ENCODE measurements at regions not wholly inside any gene's neighbourhood (a gene's known extent, or its start where the extent isn't known, plus 50 kb on each side); places are given as distances from the start of the nearest gene placed in this dataset.

DNA sequence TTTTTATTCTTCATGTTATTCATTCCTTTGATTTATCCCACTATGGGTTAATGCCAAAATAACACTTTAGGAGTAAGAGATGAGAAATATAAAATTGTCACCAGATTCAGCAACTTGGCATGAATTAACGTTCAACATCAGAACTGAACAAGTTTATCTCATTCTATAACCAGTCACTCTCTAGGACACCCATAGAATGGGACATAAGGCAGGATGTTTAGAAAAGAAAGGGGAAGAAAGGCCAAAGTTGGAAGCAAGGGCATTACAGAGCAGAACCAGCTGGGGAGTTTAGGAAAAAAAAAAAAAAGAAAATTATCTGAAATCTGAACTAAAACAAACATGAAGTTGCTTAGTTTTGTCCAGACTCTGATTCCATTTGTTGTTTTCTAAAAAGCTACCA lies 211.0 kb downstream of the PMAIP1 start:
- no peak for DNase-seq (ENCODE audit: low read depth in 1 of 2, low spot score in 1 of 2)
- no peak for TF ChIP-seq JUND (IDR thresholded peaks at IDR 0.05; ENCODE audit: low read depth)
- in situ Hi-C loops (cut with HindIII; ENCODE audit: low pct_unique_long_range_greater_than_20kb, low sequenced_read_pairs): no loop called here

DNA sequence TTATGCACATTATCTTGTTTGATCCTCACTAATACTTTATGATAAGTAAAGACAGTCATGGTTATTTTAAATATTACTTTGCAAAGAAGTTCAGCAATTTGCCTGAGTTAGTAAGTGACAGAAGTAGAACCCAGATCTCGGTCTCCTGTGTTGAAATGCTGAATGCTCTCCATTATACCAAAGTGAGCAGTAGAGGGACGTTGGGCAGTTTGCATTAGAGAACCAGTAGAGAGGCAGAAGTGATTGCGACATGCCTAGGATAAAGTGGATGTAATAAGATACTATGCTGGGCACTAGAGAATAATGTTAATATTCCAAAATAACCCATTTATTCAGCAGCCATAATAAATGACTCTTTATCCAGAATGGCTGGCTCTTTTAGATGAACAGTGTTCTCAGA lies 201.0 kb downstream of the PMAIP1 start:
- no peak for TF ChIP-seq JUND (IDR thresholded peaks at IDR 0.05; ENCODE audit: low read depth)
- in situ Hi-C loops (cut with HindIII; ENCODE audit: low pct_unique_long_range_greater_than_20kb, low sequenced_read_pairs): no loop called here

DNA sequence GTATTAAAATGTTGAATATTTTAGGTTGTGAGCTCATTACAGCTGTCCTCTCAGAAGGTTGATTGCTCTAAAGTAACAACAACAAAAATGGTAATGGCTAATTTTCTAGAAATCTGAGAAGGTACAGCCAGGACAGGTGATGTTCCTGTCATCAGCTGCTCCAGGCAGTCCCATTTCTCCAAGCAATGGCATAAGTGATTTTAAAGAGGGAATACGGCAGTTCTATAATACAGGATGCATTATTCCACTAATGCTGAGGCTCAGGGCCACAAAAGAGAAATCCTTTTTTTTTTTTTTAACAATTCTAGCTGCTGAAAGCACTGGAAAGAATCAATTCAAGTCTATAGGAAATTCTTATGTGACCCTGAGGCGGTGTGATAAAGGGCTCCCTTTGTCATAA lies 199.9 kb downstream of the PMAIP1 start:
- no peak for DNase-seq (ENCODE audit: low read depth in 1 of 2, low spot score in 1 of 2)
- no peak for TF ChIP-seq JUND (IDR thresholded peaks at IDR 0.05; ENCODE audit: low read depth)
- in situ Hi-C loops (cut with HindIII; ENCODE audit: low pct_unique_long_range_greater_than_20kb, low sequenced_read_pairs): no loop called here

More for the DNA sequence above, 201.0 kb downstream of the PMAIP1 start:
- DNase-seq (ENCODE audit: low read depth in 1 of 2, low spot score in 1 of 2): no peak

DNA sequence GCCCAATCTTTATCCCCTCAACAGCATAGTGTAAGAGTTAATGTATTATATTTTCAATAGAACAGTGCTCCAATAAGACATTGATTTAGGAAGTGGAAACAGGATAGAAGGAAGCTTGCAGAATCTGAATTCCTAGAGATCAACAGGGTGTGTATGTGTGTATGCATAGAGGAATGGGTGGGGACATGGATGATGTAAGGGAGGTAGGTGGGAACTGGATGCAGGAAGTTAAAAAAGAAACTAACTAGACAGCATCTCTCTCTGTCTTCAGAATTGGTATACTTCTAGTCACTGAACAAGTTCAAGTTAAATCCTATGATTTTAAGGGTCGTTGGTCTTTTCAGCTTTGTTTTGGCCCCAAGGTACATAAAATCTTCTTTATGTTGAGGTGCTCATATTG lies 196.6 kb downstream of the PMAIP1 start:
- no peak for DNase-seq (ENCODE audit: low read depth in 1 of 2, low spot score in 1 of 2)
- in situ Hi-C loops (cut with HindIII; ENCODE audit: low pct_unique_long_range_greater_than_20kb, low sequenced_read_pairs): no loop called here
- TF ChIP-seq JUND (IDR thresholded peaks at IDR 0.05; ENCODE audit: low read depth): no peak

DNA sequence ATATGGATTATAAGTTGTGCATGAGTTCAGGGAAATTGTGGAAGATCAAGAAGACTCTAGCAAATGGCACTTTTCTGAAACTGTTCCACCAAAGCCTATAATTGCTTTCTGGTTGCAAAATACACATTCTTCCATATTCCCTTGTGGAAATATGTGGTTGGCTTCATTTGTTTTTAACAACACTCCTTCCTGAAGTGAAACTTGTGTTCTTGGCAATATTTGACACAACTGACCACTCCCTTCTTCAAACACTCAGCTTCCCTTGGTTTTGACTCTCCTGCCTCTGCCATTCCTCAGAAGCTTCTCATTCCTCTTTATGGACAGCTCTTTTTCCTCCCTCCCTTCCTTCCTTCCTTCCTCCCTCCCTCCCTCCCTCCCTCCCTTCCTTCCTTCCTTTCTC lies 192.3 kb downstream of the PMAIP1 start:
- no peak for DNase-seq (ENCODE audit: low read depth in 1 of 2, low spot score in 1 of 2)
- no peak for TF ChIP-seq JUND (IDR thresholded peaks at IDR 0.05; ENCODE audit: low read depth)
- in situ Hi-C loops (cut with HindIII; ENCODE audit: low pct_unique_long_range_greater_than_20kb, low sequenced_read_pairs): no loop called here

DNA sequence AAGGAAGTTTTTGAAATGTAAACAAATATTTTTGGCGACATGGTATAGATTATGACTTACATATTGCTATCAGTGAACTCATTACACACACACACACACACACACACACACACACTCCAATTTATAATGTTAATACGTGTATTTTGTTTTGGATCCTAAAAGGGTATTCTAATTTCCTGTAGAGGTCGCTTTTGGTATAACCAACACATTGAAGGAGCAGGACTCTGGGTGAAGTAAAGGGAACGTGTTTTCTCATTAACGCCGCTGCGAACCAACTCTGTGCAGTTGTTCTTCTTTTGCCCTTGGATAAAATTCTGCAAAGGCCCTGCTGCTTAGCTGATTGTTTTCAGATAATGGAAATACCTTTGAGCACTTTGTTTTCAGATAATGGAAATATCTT lies 190.4 kb downstream of the PMAIP1 start:
- TF ChIP-seq JUND (IDR thresholded peaks at IDR 0.05; ENCODE audit: low read depth): no peak
- DNase-seq (ENCODE audit: low read depth in 1 of 2, low spot score in 1 of 2): peak in 1 of 2 experiments; percentile 9
- in situ Hi-C loops (cut with HindIII; ENCODE audit: low pct_unique_long_range_greater_than_20kb, low sequenced_read_pairs): no loop called here

DNA sequence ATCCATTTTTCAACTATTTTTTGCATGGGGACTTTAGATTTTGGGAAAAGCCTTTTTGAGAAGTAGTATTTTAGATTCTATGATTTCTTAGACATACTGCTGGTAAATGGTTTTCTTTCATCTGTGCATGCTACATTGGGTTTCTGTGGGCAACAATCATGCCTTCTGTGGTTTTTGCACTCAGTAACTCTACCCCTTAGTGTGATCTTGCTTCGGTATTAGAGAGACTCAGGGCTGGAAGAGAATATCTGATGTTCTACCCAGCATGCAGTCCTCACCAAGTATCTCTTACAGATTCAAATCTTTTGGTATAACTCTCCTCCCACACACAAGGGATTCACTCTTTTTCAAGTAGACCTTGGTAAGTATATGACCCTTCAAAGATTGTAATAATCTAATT lies 183.0 kb downstream of the PMAIP1 start:
- no peak for TF ChIP-seq JUND (IDR thresholded peaks at IDR 0.05; ENCODE audit: low read depth)
- no peak for DNase-seq (ENCODE audit: low read depth in 1 of 2, low spot score in 1 of 2)
- in situ Hi-C loops (cut with HindIII; ENCODE audit: low pct_unique_long_range_greater_than_20kb, low sequenced_read_pairs): no loop called here

DNA sequence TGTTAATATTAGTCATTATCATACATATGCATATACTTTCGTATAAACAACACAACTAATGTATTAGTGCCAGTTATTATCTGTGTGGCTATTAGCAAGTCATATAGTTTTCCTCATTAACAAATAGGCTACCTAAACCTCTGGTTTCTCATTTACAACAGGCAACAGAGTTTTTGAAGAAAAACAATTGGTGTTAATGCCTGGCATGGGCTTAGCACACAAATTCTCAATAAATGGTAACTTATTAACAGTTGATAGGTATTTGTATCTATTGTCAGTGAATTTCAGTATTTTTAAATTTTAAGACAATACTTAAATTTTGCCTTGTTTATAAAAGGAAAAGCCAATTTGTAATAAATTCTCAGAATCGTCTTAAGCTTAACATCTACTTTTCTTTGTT lies 182.5 kb downstream of the PMAIP1 start:
- in situ Hi-C loops (cut with HindIII; ENCODE audit: low pct_unique_long_range_greater_than_20kb, low sequenced_read_pairs): no loop called here
- TF ChIP-seq JUND (IDR thresholded peaks at IDR 0.05; ENCODE audit: low read depth): no peak
- no peak for DNase-seq (ENCODE audit: low read depth in 1 of 2, low spot score in 1 of 2)

DNA sequence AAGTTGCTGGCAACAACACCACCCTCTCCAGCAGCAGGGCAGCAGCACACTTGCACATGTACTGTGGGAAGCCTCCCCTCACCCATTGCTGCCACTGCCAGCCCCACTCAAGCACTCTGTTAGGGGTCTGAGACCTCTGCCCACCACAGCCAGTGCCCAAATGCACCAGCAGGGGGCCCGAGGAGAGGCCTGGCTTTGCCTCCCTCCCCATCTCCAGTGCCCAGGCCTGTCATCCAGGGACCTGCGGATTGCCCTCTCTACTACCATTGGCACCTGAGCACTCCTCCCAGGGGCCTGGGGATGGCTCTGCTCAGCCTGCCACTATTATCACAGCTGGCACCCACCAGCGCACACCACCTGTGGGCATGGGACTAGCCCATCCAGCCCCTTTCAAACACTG lies 175.7 kb downstream of the PMAIP1 start:
- no peak for TF ChIP-seq JUND (IDR thresholded peaks at IDR 0.05; ENCODE audit: low read depth)
- DNase-seq (ENCODE audit: low read depth in 1 of 2, low spot score in 1 of 2): no peak
- in situ Hi-C loops (cut with HindIII; ENCODE audit: low pct_unique_long_range_greater_than_20kb, low sequenced_read_pairs): no loop called here

DNA sequence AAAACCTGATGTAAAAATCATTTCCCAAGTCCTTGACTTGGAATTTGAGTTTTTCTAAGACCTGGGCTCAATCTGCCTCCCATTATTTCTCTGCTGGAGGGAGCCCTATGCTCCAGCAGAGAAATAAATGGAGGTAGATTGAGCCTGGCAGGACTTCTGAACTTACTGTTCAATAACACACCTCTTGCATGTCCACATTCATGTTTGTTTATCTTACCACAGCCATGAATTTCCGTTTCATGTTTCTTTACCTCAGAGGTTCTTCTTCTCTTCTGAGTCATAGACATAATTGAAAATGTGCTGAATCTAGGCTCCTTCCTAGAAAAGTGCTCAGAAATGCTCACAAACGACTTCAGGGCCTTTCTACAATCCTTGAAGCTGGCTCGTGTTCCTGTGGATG lies 170.8 kb downstream of the PMAIP1 start:
- no peak for TF ChIP-seq JUND (IDR thresholded peaks at IDR 0.05; ENCODE audit: low read depth)
- DNase-seq (ENCODE audit: low read depth in 1 of 2, low spot score in 1 of 2): no peak
- in situ Hi-C loops (cut with HindIII; ENCODE audit: low pct_unique_long_range_greater_than_20kb, low sequenced_read_pairs): no loop called here

DNA sequence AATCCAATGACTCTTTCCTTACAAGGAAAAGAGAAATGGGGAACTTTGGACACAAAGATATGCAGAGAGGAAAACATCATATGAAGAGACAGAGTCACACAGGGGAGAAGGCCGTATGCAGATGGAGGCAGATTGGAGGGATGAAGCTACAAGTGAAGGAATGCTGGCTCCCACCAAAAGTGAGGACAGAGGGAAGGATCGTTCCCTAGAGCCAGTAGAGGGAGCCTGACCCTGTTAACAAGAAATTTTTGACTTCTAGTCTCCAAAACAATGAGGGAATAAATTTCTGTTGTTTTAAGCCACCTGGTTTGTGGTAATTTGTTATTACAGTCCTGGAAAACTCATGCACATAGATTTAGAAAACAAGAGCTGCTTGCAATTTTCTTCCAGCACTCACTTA lies 169.3 kb downstream of the PMAIP1 start:
- no peak for DNase-seq (ENCODE audit: low read depth in 1 of 2, low spot score in 1 of 2)
- in situ Hi-C loops (cut with HindIII; ENCODE audit: low pct_unique_long_range_greater_than_20kb, low sequenced_read_pairs): no loop called here

DNA sequence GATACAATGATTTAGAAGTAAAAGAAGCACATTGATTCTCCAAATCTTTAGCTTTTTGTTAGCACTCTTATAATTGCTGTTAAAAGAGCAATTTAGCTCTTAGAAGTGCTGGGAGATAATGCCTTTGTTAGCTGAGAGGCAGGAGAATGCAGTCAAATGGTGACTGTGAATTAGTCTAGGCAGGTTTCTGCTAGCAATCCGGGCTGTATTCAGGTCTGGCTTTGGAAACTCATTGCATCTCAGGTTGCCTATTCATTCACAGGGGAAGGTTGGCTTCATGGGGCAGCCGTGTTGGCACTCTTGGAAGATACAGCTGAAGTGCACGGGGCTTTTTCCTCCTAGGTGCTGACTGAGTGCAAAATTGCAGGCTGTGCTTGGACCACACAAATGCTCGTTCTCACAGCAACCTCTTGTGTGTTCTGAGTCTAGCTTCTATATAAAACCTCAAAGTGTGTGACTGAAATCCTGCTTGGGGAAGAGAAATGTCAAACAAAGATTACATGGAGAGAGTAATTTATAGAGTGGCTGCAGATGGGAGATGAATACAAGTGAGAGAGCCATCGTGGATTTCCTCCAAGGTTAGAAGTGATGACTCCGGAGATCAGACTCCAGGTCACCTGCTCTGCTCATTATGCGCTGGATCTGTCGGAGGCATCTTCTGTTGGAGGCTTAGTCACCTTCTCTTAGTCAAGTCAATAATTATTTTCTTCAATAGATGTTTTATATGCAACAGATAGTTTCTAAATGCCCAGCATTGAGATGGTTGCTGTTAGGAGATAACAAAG lies 167.8 kb downstream of the PMAIP1 start:
- DNase-seq (ENCODE audit: low read depth in 1 of 2, low spot score in 1 of 2): no peak

More for the DNA sequence above, 169.3 kb downstream of the PMAIP1 start:
- no peak for TF ChIP-seq JUND (IDR thresholded peaks at IDR 0.05; ENCODE audit: low read depth)

DNA sequence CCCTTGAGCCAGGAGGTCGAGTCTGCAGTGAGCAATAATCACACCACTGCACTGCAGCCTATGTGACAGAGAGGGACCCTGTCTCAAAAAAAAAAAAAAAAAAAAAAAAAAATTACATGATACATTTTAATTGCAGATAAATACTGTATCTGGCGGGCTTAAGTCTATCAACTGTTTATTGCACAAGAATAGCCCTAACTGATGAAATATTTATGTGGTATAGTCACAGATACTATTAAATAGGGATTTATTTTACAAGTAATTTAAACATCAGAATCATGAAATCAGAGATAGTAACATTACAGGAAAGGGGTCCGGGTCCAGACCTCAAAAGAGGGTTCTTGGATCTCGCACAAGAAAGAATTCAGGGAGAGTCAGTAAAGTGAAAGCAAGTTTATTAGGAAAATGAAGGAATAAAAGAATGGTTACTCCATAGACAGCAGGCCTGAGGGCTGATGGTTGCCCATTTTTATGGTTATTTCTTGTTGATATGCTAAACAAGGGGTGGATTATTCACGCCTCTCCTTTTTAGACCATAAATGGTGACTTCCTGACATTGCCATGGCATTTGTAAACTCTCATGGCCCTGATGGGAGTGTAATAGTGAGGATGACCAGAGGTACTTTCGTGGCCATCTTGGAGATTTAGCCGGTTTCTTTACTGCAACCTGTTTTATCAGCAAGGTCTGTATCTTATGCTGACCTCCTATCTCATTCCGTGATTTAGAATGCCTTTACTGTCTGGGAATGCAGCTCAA lies 166.6 kb downstream of the PMAIP1 start:
- in situ Hi-C loops (cut with HindIII; ENCODE audit: low pct_unique_long_range_greater_than_20kb, low sequenced_read_pairs): no loop called here
- TF ChIP-seq JUND (IDR thresholded peaks at IDR 0.05; ENCODE audit: low read depth): no peak
- no peak for DNase-seq (ENCODE audit: low read depth in 1 of 2, low spot score in 1 of 2)

More for the DNA sequence above, 167.8 kb downstream of the PMAIP1 start:
- no peak for TF ChIP-seq JUND (IDR thresholded peaks at IDR 0.05; ENCODE audit: low read depth)
- in situ Hi-C loops (cut with HindIII; ENCODE audit: low pct_unique_long_range_greater_than_20kb, low sequenced_read_pairs): no loop called here
